Inflammatory macrophage (primary cell): ENCODE measurements at regions not wholly inside any gene's neighbourhood (a gene's known extent, or its start where the extent isn't known, plus 50 kb on each side); places are given as distances from the start of the nearest gene placed in this dataset.

Experiments used
- DNase-seq, 2 donors: peaks; one replicate each; pipeline ENCODE4 v3.0.0-alpha.2; 2020 to 2022

- DNase-seq = no peak
These were observed 129.9 kb downstream of the KLF13 start for GRCh38 chr15:31456354-31457060.

GRCh38 chr15:31457161-31457560, 130.5 kb downstream of the KLF13 start:
- no peak for DNase-seq

GRCh38 chr15:31457631-31458526, 131.2 kb downstream of the KLF13 start:
- DNase-seq = no peak

GRCh38 chr15:31458596-31459399, 132.2 kb downstream of the KLF13 start:
- DNase-seq = peak; percentile 49 to 81

- no peak for DNase-seq
These were observed 132.7 kb downstream of the KLF13 start for GRCh38 chr15:31459400-31459748.

GRCh38 chr15:31461375-31461774, 134.7 kb downstream of the KLF13 start:
- no peak for DNase-seq

- DNase-seq = no peak
These were observed 135.4 kb downstream of the KLF13 start for GRCh38 chr15:31461911-31462480.

GRCh38 chr15:31463521-31464102, 137.0 kb downstream of the KLF13 start:
- DNase-seq = no peak

GRCh38 chr15:31464216-31465082, 137.8 kb downstream of the KLF13 start:
- DNase-seq = no peak

- DNase-seq = no peak
These were observed 138.7 kb downstream of the KLF13 start for GRCh38 chr15:31465083-31465955.

- no peak for DNase-seq
These were observed 140.7 kb downstream of the KLF13 start for GRCh38 chr15:31467361-31467760.

GRCh38 chr15:31468911-31469785, 142.5 kb downstream of the KLF13 start:
- DNase-seq = no peak

GRCh38 chr15:31469786-31470525, 143.3 kb downstream of the KLF13 start:
- no peak for DNase-seq

- no peak for DNase-seq
These were observed 144.1 kb downstream of the KLF13 start for GRCh38 chr15:31470756-31471155.

- DNase-seq = no peak
These were observed 145.2 kb downstream of the KLF13 start for GRCh38 chr15:31471731-31472430.

- peak; percentile 16 to 27 for DNase-seq
These were observed 146.2 kb downstream of the KLF13 start for GRCh38 chr15:31472636-31473384.
